Testis (tissue), 2 donors: ENCODE measurements at regions not wholly inside any gene's neighbourhood (a gene's known extent, or its start where the extent isn't known, plus 50 kb on each side); places are given as distances from the start of the nearest gene placed in this dataset.
"Not testable (repeated sequence)": the region's sequence is repeated elsewhere in the genome, so short reads cannot be mapped to it uniquely, and the experiment has no call there.

Experiments used
- DNase-seq: peaks from one replicate; pipeline ENCODE4 v3.0.0-alpha.2; 2019
- H3K27ac ChIP-seq, 2 donors: fragments of 200-600 bp; sonication (generic); one replicate each; pipeline ENCODE4 v1.5.1; 2019
- H3K27me3 ChIP-seq: fragments of 200-600 bp; sonication (generic); one replicate; pipeline ENCODE4 v1.5.1; 2019
- H3K36me3 ChIP-seq: fragments of 200-600 bp; sonication (generic); one replicate; pipeline ENCODE4 v1.5.1; 2017; ENCODE audit warnings: low read depth; ENCODE audit errors: missing control alignments
- H3K4me1 ChIP-seq: fragments of 200-600 bp; sonication (generic); one replicate; pipeline ENCODE4 v1.5.1; 2019
- H3K4me3 ChIP-seq, 2 donors: fragments of 200-600 bp; sonication (generic); one replicate each; pipeline ENCODE4 v1.5.1; 2017 to 2019
- H3K9me3 ChIP-seq: fragments of 200-600 bp; sonication (generic); one replicate; pipeline ENCODE4 v1.5.1; 2017
- POLR2A ChIP-seq: fragments of 450-650 bp; IDR thresholded peaks from one replicate; pipeline ENCODE4 v1.6.1; 2017; ENCODE audit warnings: antibody characterized with exemption, mild to moderate bottlenecking, moderate library complexity
- WGBS, 2 donors: methylation state at CpG; one replicate each; pipeline ENCODE4 v1.1.5; 2018; 5-methylcytosine and 5-hydroxymethylcytosine counted together
- intact Hi-C: fragments of 100-400 bp; cut with DNase I; formaldehyde crosslinking; loops from one replicate; pipeline ENCODE4 v1.15.1; 2023; ENCODE audit warnings: low total_unique reads
- TF ChIP-seq, protein P1 (sequence below), 3 experiments: fragments of 450-650 bp in 2 of 3; fragments of 200-600 bp in 1 of 3; sonication (generic) in 1 of 3; IDR thresholded peaks; one replicate each; pipeline ENCODE4 v1.5.1; 2016 to 2019; ENCODE audit warnings: antibody characterized with exemption in 3 of 3, mild to moderate bottlenecking in 2 of 3, moderate library complexity in 1 of 3

DNA sequence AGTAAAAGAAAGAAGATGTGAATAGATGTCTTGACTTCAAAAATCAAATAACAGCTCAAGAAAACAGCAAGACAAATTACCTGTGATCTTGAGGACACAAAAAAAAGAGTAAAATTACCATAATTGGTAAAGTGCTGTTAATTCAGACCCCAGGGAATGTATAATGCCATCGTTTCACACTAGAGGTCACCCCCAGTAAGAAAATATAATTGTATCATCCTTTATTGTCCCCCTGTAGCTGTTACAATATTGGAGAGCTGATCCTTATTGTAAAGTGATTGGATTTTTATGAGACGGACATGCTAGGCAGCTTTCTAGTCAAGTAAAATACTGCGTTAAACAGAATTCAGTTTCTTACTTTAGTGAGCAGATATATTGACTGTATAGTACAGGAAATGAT, 377.0 kb downstream of the TLE1 start:
- intact Hi-C loops, result no loop called here
- no peak for DNase-seq
- Histone ChIP-seq H3K27ac (no peak overlapping the region), H3K36me3 (no peaks in the 10 kb centered on the region), H3K9me3 (no peaks in the 10 kb centered on the region), H3K4me3 (no peak overlapping the region), H3K4me1 (no peaks in the 10 kb centered on the region), H3K27me3 (no peaks in the 10 kb centered on the region)
- WGBS, 2 donors, result 81 to 82% methylated on average over 3 of the region's 3 CpGs
- TF ChIP-seq, protein P1, sequence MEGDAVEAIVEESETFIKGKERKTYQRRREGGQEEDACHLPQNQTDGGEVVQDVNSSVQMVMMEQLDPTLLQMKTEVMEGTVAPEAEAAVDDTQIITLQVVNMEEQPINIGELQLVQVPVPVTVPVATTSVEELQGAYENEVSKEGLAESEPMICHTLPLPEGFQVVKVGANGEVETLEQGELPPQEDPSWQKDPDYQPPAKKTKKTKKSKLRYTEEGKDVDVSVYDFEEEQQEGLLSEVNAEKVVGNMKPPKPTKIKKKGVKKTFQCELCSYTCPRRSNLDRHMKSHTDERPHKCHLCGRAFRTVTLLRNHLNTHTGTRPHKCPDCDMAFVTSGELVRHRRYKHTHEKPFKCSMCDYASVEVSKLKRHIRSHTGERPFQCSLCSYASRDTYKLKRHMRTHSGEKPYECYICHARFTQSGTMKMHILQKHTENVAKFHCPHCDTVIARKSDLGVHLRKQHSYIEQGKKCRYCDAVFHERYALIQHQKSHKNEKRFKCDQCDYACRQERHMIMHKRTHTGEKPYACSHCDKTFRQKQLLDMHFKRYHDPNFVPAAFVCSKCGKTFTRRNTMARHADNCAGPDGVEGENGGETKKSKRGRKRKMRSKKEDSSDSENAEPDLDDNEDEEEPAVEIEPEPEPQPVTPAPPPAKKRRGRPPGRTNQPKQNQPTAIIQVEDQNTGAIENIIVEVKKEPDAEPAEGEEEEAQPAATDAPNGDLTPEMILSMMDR (IDR thresholded peaks at IDR 0.05), result no peak
- TF ChIP-seq POLR2A, result no peak

DNA sequence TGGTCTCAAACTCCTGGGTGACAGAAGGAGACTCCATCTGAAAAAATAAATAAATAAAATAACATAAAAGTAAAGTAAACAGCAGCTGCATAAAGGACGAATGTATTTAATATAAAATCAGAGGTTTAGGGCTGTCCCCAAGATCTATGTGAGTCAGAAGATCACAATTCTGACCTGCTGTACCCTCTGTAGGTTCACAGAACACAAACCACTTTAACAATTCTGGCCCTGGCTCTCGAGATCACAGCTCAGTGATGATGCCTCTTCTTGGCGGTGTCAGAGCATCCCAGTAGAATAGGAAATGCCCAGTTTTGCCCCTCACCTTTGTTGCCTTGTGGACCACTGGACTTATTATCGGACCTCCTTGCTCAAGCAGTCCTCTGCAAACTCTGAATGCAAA, 380.9 kb downstream of the TLE1 start:
- WGBS, 2 donors, result 92 to 96% methylated on average over 4 of the region's 4 CpGs
- H3K4me1 ChIP-seq, result no peaks in the 10 kb centered on the region
- no peak for DNase-seq
- H3K4me3 ChIP-seq, result no peak overlapping the region
- intact Hi-C loops, result no loop called here
- no peaks in the 10 kb centered on the region for H3K27me3 ChIP-seq
- no peaks in the 10 kb centered on the region for H3K9me3 ChIP-seq
- no peaks in the 10 kb centered on the region for H3K36me3 ChIP-seq
- TF ChIP-seq POLR2A, result no peak
- TF ChIP-seq, protein P1 (IDR thresholded peaks at IDR 0.05), result no peak
- no peak overlapping the region for H3K27ac ChIP-seq

DNA sequence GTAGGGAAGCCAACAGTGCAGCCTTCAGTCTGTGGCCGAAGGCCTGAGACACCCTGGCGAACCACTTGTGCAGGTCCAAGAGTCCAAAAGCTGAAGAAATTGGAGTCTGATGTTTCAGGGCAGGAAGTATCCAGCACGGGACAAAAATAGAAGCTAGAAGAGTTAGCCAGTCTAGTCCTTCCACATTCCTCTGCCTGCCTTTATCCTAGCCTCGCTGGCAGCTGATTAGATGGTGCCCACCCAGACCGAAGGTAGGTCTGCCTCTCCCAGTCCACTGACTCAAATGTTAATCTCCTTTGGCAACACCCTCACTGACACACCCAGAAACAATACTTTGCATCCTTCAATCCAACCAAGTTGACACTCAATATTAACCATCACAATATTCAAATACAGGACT, 381.6 kb downstream of the TLE1 start:
- H3K36me3 ChIP-seq, H3K27me3 ChIP-seq, H3K27ac ChIP-seq, DNase-seq, H3K4me3 ChIP-seq, H3K9me3 ChIP-seq, H3K4me1 ChIP-seq, intact Hi-C loops: not testable (repeated sequence)
- 91 to 92% methylated on average over 5 of the region's 5 CpGs for WGBS, 2 donors

DNA sequence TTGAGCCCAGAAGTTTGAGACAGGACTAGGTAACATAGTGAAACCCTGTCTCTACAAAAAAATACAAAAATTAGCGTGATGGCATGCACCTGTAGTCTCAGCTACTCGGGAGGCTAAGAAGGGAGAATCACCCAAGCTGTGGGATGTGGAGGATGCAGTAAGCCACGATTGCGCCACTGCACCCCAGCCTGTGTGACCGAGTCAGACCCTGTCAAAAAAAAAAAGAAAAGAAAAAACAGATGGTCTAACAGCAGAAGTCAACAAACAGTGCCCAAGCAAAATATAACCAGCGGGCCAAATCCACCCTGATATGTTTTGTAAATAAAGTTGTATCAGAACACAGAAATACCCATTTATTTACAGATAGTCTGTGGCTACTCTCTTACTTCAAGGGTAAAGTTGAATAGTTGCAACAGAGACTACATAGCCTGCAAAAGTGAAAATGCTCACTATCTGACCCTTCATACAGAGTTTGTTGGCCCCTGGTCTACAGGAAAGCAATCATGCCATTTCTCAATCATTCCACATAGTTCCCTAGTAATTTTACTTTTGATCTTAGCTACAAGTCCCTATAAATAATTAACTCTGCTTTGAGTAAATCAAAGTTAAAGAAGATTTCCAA, 383.7 kb downstream of the TLE1 start:
- WGBS, 2 donors, result 87 to 93% methylated on average over 6 of the region's 6 CpGs
- H3K36me3 ChIP-seq, result no peaks in the 10 kb centered on the region

DNA sequence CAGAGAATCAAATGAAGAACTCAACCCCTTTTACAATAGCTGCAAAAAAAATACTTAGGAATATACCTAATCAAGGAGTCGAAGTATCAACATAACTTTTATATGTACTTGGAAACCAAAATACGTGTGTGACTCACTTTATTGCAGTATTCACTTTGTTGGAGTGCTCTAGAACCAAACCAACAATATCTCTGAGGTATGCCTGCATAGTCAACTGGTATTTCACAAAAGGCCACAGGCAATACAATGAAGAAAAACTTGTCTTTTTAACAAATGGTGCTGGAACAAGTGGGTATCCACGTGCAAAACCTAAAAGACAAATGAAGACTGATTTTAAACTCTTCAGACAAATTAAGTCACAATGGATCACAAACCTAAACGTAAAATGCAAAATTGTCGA, 385.7 kb downstream of the TLE1 start:
- TF ChIP-seq, protein P1 (IDR thresholded peaks at IDR 0.05), result no peak
- TF ChIP-seq POLR2A, result no peak

More for the DNA sequence above, 383.7 kb downstream of the TLE1 start:
- Histone ChIP-seq H3K27ac (no peak overlapping the region), H3K9me3 (no peaks in the 10 kb centered on the region), H3K4me3 (no peak overlapping the region), H3K4me1 (no peaks in the 10 kb centered on the region), H3K27me3 (no peaks in the 10 kb centered on the region)
- TF ChIP-seq POLR2A, result no peak
- TF ChIP-seq, protein P1 (IDR thresholded peaks at IDR 0.05), result no peak
- intact Hi-C loops, result no loop called here
- no peak for DNase-seq

More for the DNA sequence above, 385.7 kb downstream of the TLE1 start:
- WGBS, 2 donors, result 72 to 73% methylated on average over 5 of the region's 5 CpGs
- no peak overlapping the region for H3K27ac ChIP-seq
- no peaks in the 10 kb centered on the region for H3K4me1 ChIP-seq
- H3K4me3 ChIP-seq, result no peak overlapping the region
- H3K9me3 ChIP-seq, result no peaks in the 10 kb centered on the region
- H3K36me3 ChIP-seq, result no peaks in the 10 kb centered on the region
- intact Hi-C loops, result no loop called here
- no peak for DNase-seq
- no peaks in the 10 kb centered on the region for H3K27me3 ChIP-seq
